ENCODE measurements at regions not wholly inside any gene's neighbourhood (a gene's known extent, or its start where the extent isn't known, plus 50 kb on each side); places are given as distances from the start of the nearest gene placed in this dataset.
"Not testable (repeated sequence)": the region's sequence is repeated elsewhere in the genome, so short reads cannot be mapped to it uniquely, and the experiment has no call there.

- Histone ChIP-seq H3K9me3 (peaks cover 0 to 98% (median 67%) of the 10 kb centered on the region in 8 donors), H3K4me1 (no peaks in the 10 kb centered on the region), H3K4me3 (no peak overlapping the region), H3K27ac (no peak overlapping the region), H3K27me3 (replicated peaks in 1 of 7) (no peaks in the 10 kb centered on the region), H3K36me3 (no peaks in the 10 kb centered on the region)
- intact Hi-C loops (cut with DNase I; ENCODE audit: low total_unique reads), result no loop called here
- 73 to 86% (median 82%) methylated on average over 6 of the region's 6 CpGs for WGBS, 5 donors
- no peak for DNase-seq
- TF ChIP-seq POLR2AphosphoS5 (IDR thresholded peaks at IDR 0.05) (no peak), POLR2A (IDR thresholded peaks at IDR 0.05) (no peak)
- TF ChIP-seq, protein P1, sequence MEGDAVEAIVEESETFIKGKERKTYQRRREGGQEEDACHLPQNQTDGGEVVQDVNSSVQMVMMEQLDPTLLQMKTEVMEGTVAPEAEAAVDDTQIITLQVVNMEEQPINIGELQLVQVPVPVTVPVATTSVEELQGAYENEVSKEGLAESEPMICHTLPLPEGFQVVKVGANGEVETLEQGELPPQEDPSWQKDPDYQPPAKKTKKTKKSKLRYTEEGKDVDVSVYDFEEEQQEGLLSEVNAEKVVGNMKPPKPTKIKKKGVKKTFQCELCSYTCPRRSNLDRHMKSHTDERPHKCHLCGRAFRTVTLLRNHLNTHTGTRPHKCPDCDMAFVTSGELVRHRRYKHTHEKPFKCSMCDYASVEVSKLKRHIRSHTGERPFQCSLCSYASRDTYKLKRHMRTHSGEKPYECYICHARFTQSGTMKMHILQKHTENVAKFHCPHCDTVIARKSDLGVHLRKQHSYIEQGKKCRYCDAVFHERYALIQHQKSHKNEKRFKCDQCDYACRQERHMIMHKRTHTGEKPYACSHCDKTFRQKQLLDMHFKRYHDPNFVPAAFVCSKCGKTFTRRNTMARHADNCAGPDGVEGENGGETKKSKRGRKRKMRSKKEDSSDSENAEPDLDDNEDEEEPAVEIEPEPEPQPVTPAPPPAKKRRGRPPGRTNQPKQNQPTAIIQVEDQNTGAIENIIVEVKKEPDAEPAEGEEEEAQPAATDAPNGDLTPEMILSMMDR (IDR thresholded peaks at IDR 0.05 in 8 of 11, conservative IDR thresholded peaks at IDR 0.05 in 3 of 11), result no peak
Observed at GRCh38 chr19:56905631-56906150, 65.2 kb upstream of the PEG3 start.

DNA sequence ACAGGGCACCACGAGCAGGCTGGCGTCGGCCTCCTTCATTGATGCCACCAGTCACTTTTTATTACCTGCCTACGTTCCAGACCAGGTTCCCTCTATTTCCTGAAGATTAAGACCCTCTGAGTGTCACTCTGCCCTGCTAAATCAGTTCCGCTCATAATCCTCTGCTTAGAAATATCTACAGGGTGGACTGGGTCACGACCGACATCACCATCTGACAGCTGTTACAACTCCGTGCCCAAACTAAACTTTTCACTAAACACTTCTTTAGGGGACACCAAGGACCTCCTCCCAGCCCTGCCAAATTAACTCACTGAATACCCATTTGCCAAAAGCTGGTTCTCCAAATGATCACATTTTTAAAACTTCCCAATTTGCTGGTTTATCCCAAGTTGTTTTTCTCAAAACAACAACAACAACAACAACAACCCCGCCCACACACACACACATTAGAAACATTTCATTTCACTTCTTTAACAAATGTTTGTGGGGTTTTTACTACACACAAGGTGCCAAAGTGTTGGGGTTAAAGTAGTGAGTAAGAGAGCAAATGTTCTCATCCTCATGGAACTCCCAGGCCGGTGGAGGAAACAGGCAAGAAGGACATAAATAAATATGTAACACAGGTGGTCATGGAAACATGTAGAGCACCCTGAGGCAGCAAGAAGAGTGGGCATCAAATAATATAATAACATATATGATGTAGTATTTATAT is 72.0 kb upstream of the PEG3 start:
- H3K36me3 ChIP-seq, result no peaks in the 10 kb centered on the region
- no peaks in the 10 kb centered on the region for H3K4me1 ChIP-seq
- TF ChIP-seq, protein P1 (IDR thresholded peaks at IDR 0.05 in 8 of 11, conservative IDR thresholded peaks at IDR 0.05 in 3 of 11), result no peak
- TF ChIP-seq POLR2A (IDR thresholded peaks at IDR 0.05) (no peak), POLR2AphosphoS5 (IDR thresholded peaks at IDR 0.05) (no peak)
- DNase-seq, result no peak
- WGBS, 5 donors, result 75 to 84% (median 82%) methylated on average over 10 of the region's 10 CpGs
- H3K27me3 ChIP-seq (replicated peaks in 1 of 7), result peaks cover 0 to 6% (median 0%) of the 10 kb centered on the region in 7 donors
- intact Hi-C loops (cut with DNase I; ENCODE audit: low total_unique reads), result no loop called here
- H3K9me3 ChIP-seq, result peaks cover 0 to 88% (median 55%) of the 10 kb centered on the region in 8 donors
- H3K4me3 ChIP-seq, result no peak overlapping the region
- no peak overlapping the region for H3K27ac ChIP-seq

DNA sequence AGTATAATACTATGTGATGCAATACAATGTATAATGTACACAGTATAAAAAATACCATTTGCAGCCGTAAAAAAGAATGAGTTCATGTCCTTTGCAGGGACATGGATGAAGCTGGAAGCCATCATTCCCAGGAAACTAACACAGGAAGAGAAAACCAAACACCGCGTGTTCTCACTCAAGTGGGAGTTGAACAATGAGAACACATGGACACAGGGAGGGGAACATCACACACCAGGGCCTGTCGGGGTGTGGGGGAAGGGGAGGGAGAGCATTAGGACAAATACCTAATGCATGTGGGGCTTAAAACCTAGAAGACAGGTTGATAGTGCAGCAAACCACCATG is 72.6 kb upstream of the PEG3 start:
- H3K9me3 ChIP-seq, result peaks cover 0 to 88% (median 50%) of the 10 kb centered on the region in 8 donors
- 37 to 56% (median 41%) methylated on average over 4 of the region's 4 CpGs for WGBS, 5 donors

GRCh38 chr19:56916528-56916927 is 76.0 kb upstream of the PEG3 start:
- no peak overlapping the region for H3K27ac ChIP-seq
- no peak for DNase-seq
- 90 to 96% (median 94%) methylated on average over 2 of the region's 2 CpGs for WGBS, 5 donors

More for the DNA sequence above, 72.6 kb upstream of the PEG3 start:
- DNase-seq; H3K27ac ChIP-seq; H3K36me3 ChIP-seq; intact Hi-C loops (cut with DNase I; ENCODE audit: low total_unique reads); H3K4me3 ChIP-seq; H3K27me3 ChIP-seq (replicated peaks in 1 of 7); H3K4me1 ChIP-seq: not testable (repeated sequence)

More at GRCh38 chr19:56916528-56916927, 76.0 kb upstream of the PEG3 start:
- Histone ChIP-seq H3K4me3 (no peak overlapping the region), H3K4me1 (no peaks in the 10 kb centered on the region), H3K27me3 (replicated peaks in 1 of 7) (peaks cover 0 to 10% (median 0%) of the 10 kb centered on the region in 7 donors), H3K36me3 (no peaks in the 10 kb centered on the region), H3K9me3 (peaks cover 0 to 60% (median 30%) of the 10 kb centered on the region in 8 donors)
- intact Hi-C loops (cut with DNase I; ENCODE audit: low total_unique reads), result no loop called here
- no peak for TF ChIP-seq POLR2A (IDR thresholded peaks at IDR 0.05)
- TF ChIP-seq, protein P1 (IDR thresholded peaks at IDR 0.05 in 8 of 11, conservative IDR thresholded peaks at IDR 0.05 in 3 of 11), result no peak
- TF ChIP-seq POLR2AphosphoS5 (IDR thresholded peaks at IDR 0.05), result no peak

Measured in spleen (tissue), 11 donors.